Dermis microvascular lymphatic vessel endothelial cell (primary cell): ENCODE measurements at regions not wholly inside any gene's neighbourhood (a gene's known extent, or its start where the extent isn't known, plus 50 kb on each side); places are given as distances from the start of the nearest gene placed in this dataset.
A peak's percentile ranks its signal among the peaks of the same experiment; 100 is the strongest.

ENCODE experiments used
- DNase-seq, 2 donors: peaks; one replicate each; pipeline versions ENCODE4 v3.0.0 to v3.0.0-alpha.2; 2010; ENCODE audit warnings: low read depth in 2 of 2

GRCh38 chr6:113396730-113397129, 460.4 kb upstream of the MARCKS start:
- DNase-seq: peak; percentile 12 to 17

- DNase-seq: no peak
These were observed 459.9 kb upstream of the MARCKS start for GRCh38 chr6:113397236-113397635.

- peak; percentile 43 to 73 for DNase-seq
These were observed 455.9 kb upstream of the MARCKS start for GRCh38 chr6:113401231-113401630.

- no peak for DNase-seq
These were observed 454.6 kb upstream of the MARCKS start for GRCh38 chr6:113402544-113402943.

GRCh38 chr6:113403966-113404595, 453.1 kb upstream of the MARCKS start:
- no peak for DNase-seq

- no peak for DNase-seq
These were observed 451.7 kb upstream of the MARCKS start for GRCh38 chr6:113405326-113406047.

GRCh38 chr6:113406048-113406695, 451.0 kb upstream of the MARCKS start:
- no peak for DNase-seq

- DNase-seq: no peak
These were observed 446.1 kb upstream of the MARCKS start for GRCh38 chr6:113411011-113411410.

- DNase-seq: no peak
These were observed 444.4 kb upstream of the MARCKS start for GRCh38 chr6:113412589-113413357.

GRCh38 chr6:113414511-113414910, 442.6 kb upstream of the MARCKS start:
- DNase-seq: peak; percentile 30 to 80

GRCh38 chr6:113416170-113416569, 441.0 kb upstream of the MARCKS start:
- DNase-seq: no peak

GRCh38 chr6:113420290-113420689, 436.9 kb upstream of the MARCKS start:
- DNase-seq: no peak

- DNase-seq: no peak
These were observed 435.1 kb upstream of the MARCKS start for GRCh38 chr6:113421997-113422396.

- no peak for DNase-seq
These were observed 433.2 kb upstream of the MARCKS start for GRCh38 chr6:113423956-113424355.

GRCh38 chr6:113425977-113426660, 431.0 kb upstream of the MARCKS start:
- no peak for DNase-seq

GRCh38 chr6:113427617-113428016, 429.5 kb upstream of the MARCKS start:
- no peak for DNase-seq

GRCh38 chr6:113428702-113429101, 428.4 kb upstream of the MARCKS start:
- no peak for DNase-seq

- no peak for DNase-seq
These were observed 424.4 kb upstream of the MARCKS start for GRCh38 chr6:113432521-113433334.

- peak; percentile 3 to 33 for DNase-seq
These were observed 423.7 kb upstream of the MARCKS start for GRCh38 chr6:113433335-113433991.

- DNase-seq: peak; percentile 79 to 92
These were observed 422.5 kb upstream of the MARCKS start for GRCh38 chr6:113434641-113435040.
